Left renal cortex interstitium (tissue), 4 donors: ENCODE measurements at regions not wholly inside any gene's neighbourhood (a gene's known extent, or its start where the extent isn't known, plus 50 kb on each side); places are given as distances from the start of the nearest gene placed in this dataset.

ENCODE experiments used
- DNase-seq, 4 donors: peaks; one replicate each; pipeline ENCODE4 v3.0.0-alpha.2; 2013; ENCODE audit warnings: low read depth in 4 of 4, low spot score in 2 of 4, missing footprints in 1 of 4

- no peak for DNase-seq
Measured at GRCh38 chr2:19471491-19471890, 113.1 kb upstream of the OSR1 start.

DNA sequence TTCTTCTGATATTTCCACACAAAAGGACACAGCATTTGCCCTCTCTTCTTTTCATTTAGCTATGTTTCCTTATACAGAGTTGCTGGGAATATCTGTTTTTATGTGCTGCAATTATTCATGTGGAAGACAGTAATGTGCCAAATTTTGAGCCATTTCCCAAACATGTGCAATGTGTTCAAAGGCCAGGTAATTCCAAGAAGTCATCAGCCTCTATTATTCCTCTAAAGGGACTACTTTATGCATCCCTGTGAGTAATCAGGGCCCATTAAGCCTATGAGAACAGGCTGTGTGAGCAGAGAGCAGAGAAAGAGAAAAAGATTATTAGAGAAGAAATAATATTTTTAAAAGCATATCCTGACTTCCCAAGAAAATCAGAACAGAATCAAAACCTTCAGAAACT is 107.6 kb upstream of the OSR1 start:
- no peak for DNase-seq

DNA sequence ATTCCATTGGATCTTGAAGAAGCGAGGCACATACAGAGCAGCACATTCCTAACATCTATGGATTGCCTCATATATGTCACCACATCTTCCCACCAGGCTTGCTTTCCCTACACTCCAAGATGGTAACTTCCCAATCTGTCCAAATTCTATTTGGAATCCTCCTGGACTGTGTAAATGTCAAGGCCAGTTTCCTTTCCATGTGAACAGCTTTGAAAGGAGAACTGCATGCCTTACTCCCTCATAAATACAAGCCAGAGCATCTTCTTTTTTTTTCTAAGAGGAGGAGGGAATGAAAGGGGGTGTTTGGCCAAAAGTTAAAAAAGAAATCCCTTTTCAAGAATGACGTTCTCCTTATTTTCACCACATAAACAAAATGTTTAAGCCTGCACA is 103.8 kb upstream of the OSR1 start:
- no peak for DNase-seq

- DNase-seq = no peak
Measured at GRCh38 chr2:19461504-19462255, 103.3 kb upstream of the OSR1 start.

GRCh38 chr2:19460761-19461160 is 102.3 kb upstream of the OSR1 start:
- no peak for DNase-seq

GRCh38 chr2:19458427-19459003 is 100.1 kb upstream of the OSR1 start:
- no peak for DNase-seq

DNA sequence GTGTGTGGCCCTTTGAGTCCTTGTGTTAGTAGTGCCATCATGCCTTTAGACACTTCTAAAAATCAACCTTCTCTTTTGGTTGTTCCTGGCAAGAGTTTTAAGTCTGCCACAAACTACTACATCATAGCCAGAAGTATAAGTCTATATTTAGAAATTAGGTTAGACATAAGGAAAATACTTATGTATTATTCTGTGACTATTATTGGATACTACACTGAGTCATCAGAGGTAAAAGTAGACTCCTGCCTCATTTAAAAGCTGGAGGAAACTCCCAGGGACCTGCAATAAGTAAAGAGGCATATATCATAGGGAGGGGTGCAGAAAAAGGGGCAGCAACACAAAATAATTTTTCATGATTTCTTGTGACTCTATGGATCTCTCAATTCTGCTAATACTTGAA is 99.4 kb upstream of the OSR1 start:
- DNase-seq = no peak

DNA sequence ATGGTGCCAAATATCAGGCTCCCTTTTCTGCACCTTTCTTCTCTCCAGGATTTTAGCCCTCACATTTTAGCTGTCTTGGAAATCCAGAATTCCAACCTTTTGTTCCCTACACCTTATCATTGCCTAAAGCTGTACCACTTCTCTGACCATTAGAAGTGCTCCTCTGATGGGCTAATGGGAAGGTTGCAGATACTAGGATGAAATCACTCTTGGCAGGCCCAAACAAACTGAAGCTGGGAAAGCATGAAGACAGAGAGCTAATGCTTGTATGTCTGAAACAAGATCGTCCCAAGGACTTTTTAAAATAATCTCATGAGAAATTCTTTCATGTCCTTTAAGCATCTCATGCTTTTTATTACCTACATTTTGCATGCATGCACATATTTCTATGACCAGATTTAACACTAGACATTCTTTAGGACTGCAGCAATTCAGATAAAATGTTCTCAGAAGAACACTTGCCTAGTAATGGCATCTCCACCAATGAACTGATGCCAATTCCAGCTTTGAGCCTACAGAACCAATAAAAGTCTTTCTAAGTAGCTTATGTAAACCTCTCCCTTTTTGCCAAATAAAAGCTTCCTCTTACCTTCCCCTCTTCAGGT is 98.4 kb upstream of the OSR1 start:
- no peak for DNase-seq

- DNase-seq = no peak
Measured at GRCh38 chr2:19454125-19454524, 95.7 kb upstream of the OSR1 start.

GRCh38 chr2:19442731-19443130 is 84.3 kb upstream of the OSR1 start:
- DNase-seq = no peak

- no peak for DNase-seq
Measured at GRCh38 chr2:19439081-19439480, 80.7 kb upstream of the OSR1 start.

DNA sequence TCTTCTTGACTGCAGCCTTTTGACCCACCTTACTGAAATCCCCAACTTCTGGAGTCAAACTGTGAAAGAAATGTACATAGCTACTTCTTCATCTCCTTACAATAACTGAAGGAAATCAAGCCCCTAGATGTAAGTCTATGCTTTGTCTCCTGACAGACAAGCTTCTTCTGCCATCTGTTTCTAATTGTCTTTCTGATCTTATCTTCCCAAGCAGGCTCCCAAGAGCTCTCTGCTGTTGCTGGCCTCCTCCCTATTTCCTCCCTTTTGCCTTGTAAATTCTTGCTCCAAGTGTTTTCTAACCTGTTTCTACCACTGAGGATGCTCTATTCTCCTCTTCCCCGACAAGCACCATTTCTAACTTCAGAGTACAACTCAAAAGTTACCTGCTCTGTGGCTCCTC is 77.4 kb upstream of the OSR1 start:
- DNase-seq = no peak

DNA sequence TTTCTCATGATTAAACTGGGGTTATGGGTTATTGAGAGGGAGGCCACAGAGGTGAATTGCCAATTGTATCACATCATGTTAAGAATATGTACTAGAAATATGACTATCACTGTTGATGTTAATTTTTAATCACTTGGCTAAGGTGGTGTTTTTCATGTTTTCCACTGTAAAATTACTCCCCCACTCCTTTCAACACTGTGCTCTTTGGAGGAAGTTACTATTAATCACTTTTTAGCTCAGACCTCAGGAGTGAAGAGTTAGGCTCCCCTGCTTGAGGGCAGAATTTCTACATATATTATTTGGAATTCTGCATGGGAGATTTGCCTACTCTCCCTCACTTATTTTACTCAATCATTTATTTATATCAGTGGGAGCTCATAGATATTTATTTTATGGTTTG is 76.0 kb upstream of the OSR1 start:
- DNase-seq = no peak

DNA sequence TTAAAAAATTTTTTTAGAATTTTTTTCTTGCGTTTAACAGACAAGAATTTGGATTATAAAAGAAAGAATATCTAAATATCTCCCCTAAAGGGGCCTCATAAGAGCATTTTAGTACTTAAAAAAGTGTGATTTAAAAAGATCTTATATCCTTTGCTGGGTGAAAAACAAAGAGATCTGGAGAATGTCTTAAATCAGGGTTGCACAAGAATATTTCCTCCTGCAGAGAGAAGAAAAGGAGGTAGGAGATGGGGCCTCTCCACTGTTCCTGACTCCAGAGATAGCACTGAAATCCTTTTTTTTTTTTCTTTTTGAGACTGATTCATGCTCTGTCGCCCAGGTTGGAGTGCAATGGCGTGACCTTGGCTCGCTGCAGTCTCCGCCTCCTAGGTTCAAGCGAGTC is 68.5 kb upstream of the OSR1 start:
- DNase-seq = no peak

DNA sequence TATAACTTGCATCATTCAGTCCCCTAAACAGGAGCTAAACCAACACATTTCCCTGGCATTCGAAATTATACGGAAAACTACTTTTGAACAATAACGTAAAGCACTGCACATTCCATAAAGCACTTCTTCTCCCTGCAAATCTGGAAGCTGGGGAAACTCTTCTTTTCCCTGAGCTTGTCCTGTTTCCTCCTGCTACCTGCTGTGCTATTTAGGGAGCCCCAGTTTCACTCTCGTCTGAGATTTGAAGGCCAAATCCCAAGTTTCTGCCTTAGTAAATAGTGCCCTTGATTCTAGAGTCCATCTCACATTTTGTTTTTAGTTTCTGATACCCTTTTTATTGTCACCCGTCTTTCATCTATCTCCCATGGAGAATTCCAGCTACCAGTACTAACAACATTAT is 67.7 kb upstream of the OSR1 start:
- DNase-seq = no peak

- DNase-seq = no peak
Measured at GRCh38 chr2:19425419-19425818, 67.0 kb upstream of the OSR1 start.

DNA sequence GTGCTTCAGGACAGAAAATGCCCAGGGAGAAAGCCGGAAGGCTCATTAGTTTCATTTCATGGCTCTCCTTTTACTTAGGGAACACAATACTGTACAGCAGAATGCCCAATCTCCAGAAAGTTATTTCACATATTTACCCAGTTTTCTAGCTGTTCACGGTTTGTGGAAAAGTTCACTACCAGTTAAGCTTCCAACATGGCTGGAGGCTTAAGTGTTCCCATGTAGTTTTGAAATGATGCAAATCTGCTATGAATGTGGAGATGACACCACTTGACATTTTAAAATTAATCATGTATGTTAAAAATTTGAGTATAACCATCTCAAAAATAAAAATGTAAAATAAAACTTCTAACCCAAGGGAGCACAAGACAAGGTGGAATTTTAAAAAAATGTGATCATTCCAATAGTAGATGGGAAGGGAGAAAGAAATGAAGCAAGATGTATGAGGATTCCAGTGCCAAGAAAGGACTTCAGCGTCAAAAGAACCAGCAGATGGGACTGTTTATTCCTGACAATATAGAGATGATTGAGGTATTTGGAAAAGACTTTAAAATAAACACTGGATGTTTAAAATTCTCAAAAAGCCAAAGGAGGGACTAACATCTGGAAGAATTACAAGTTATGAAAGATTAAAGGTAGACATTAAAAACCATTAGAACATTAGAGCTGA is 60.9 kb upstream of the OSR1 start:
- DNase-seq = no peak

GRCh38 chr2:19416784-19417684 is 58.6 kb upstream of the OSR1 start:
- DNase-seq = no peak

- no peak for DNase-seq
Measured at GRCh38 chr2:19416083-19416482, 57.7 kb upstream of the OSR1 start.

DNA sequence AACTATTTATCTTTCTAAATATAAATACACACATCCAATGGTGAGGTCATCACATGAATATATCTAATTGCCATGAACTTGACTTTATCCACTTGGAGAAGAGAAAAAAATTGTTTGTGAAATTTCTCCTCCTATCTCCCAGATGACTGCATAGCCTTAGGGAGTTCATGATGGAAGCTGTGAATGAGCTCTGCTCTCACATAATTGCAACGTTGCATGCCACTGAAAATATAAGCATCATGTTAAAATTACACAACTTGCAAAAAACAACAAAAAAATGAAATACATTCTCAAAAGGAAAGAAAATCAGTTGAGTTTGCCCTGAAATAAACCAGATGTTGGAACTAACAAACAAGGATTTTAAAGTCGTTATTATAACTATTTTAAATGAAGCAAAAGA is 50.6 kb upstream of the OSR1 start:
- no peak for DNase-seq

GRCh38 chr2:19408592-19408991 is 50.2 kb upstream of the OSR1 start:
- DNase-seq = no peak
